ENCODE measurements at regions not wholly inside any gene's neighbourhood (a gene's known extent, or its start where the extent isn't known, plus 50 kb on each side); places are given as distances from the start of the nearest gene placed in this dataset.

DNA sequence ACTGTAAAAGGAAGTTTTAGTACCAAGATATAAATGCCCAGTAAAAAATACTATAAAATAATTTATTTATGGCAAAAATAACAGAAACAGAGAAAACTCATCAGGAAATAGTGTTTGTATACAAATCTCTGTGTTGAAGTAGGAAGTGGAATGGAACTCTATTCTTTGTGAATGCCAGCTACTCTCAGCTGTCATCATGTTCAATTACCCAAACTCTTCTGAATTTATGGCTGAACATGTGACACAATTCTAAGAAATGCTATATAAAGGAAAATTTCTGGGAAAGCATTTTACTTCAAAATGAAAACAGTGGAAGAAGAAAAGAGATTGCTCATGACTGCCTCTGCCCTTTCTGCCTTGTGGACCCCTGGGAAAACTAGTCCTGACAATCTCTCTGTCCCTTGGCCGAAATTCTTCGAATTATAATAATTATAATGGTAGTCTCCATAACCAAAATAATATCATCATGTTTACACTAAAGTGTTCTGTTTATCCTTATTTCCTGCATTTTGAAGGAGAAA is 522.3 kb upstream of the ST8SIA4 start:
- Histone ChIP-seq H3K18ac (ENCODE audit: extremely low read depth, low read length) (no peak overlapping the region), H3K56ac (replicated peaks; ENCODE audit: insufficient read length, low read depth, low read length) (no peak overlapping the region), H2BK12ac (ENCODE audit: low read depth, low read length) (no peak overlapping the region), H2BK5ac (ENCODE audit: low read depth, low read length) (no peak overlapping the region), H3K4ac (replicated peaks; ENCODE audit: insufficient read length, low read depth, low read length) (no peak overlapping the region), H3K27ac (ENCODE audit: low read depth, low read length) (no peak overlapping the region), H3K36me3 (ENCODE audit: control insufficient read depth in 2 of 4, insufficient read depth in 4 of 4, low read length in 3 of 4) (no peaks in the 10 kb centered on the region), H3K23ac (ENCODE audit: insufficient read length) (no peak overlapping the region), H2BK15ac (ENCODE audit: low read length) (no peak overlapping the region), H2AFZ (ENCODE audit: low read length) (no peak overlapping the region), H4K5ac (ENCODE audit: insufficient read length, low read depth, low read length) (no peak overlapping the region), H2BK20ac (ENCODE audit: low read length) (no peak overlapping the region), H3K79me1 (ENCODE audit: low read depth, low read length) (no peaks in the 10 kb centered on the region), H3K9ac (replicated peaks in 1 of 4; ENCODE audit: extremely low read depth in 1 of 4, low read depth in 3 of 4, low read length in 3 of 4) (no peak overlapping the region), H3K14ac (ENCODE audit: insufficient read length) (no peak overlapping the region), H3K4me1 (replicated peaks in 1 of 4; ENCODE audit: control insufficient read depth in 3 of 4, insufficient read depth in 4 of 4, low read length in 3 of 4) (no peaks in the 10 kb centered on the region), H3K4me3 (ENCODE audit: extremely low read depth in 1 of 4, insufficient read depth in 2 of 4, low read depth in 3 of 4, low read length in 4 of 4) (no peak overlapping the region), H3K9me3 (ENCODE audit: insufficient read depth in 2 of 2, low read depth in 1 of 2, low read length in 1 of 2) (no peaks in the 10 kb centered on the region), H2BK120ac (replicated peaks; ENCODE audit: low read depth, low read length) (no peak overlapping the region), H4K91ac (replicated peaks; ENCODE audit: insufficient read length, low read length) (no peak overlapping the region), H4K8ac (ENCODE audit: extremely low read depth, insufficient read depth, low read length) (no peak overlapping the region), H3K27me3 (replicated peaks in 1 of 4; ENCODE audit: control insufficient read depth in 3 of 4, extremely low read depth in 1 of 4, insufficient read depth in 3 of 4, low read length in 3 of 4) (no peaks in the 10 kb centered on the region), H3K79me2 (ENCODE audit: control insufficient read depth in 1 of 2, insufficient read depth in 2 of 2, low read length in 2 of 2) (no peaks in the 10 kb centered on the region), H3K23me2 (ENCODE audit: low read depth, low read length) (no peaks in the 10 kb centered on the region; the same call in 1 of the 2 replicates), H3K4me2 (ENCODE audit: insufficient read depth in 1 of 2, low read depth in 2 of 2, low read length in 2 of 2) (no peak overlapping the region), H4K20me1 (replicated peaks in 1 of 2; ENCODE audit: control insufficient read depth in 1 of 2, insufficient read depth in 2 of 2, low read length in 2 of 2) (no peaks in the 10 kb centered on the region), H2AK5ac (ENCODE audit: low read depth, low read length) (no peak overlapping the region)
- no peak for TF ChIP-seq CTBP2 (IDR thresholded peaks at IDR 0.05; ENCODE audit: borderline replicate concordance, insufficient read depth, insufficient read length, low read length)
- CTCF ChIA-PET (ENCODE audit: partially characterized antibody) = no interaction called here
- FAIRE-seq (no peak), DNase-seq (ENCODE audit: low read depth in 1 of 2, low spot score in 2 of 2) (no peak)
- POLR2A ChIA-PET (ENCODE audit: partially characterized antibody) = no interaction called here
- 100% methylated on average over 2 of the region's 2 CpGs; no CpG with 5 or more reads in 1 of the 2 experiments for WGBS, 2 experiments (ENCODE audit: extremely low coverage in 1 of 2, insufficient coverage in 1 of 2, insufficient read length in 1 of 2, insufficient replicate concordance in 2 of 2, low coverage in 1 of 2, low lambda C conversion rate in 2 of 2, missing lambda C conversion rate in 1 of 2)

Measured in H1 (cell line).